Transverse colon (tissue), 4 donors: ENCODE measurements at regions not wholly inside any gene's neighbourhood (a gene's known extent, or its start where the extent isn't known, plus 50 kb on each side); places are given as distances from the start of the nearest gene placed in this dataset.
A peak's percentile ranks its signal among the peaks of the same experiment; 100 is the strongest.

ENCODE experiments used
- DNase-seq: peaks from one replicate; pipeline ENCODE4 v3.0.0-alpha.2; 2019
- H3K27ac ChIP-seq, 4 donors: fragments of 200-600 bp; sonication (generic); 2 replicates each; pipeline ENCODE4 v1.5.1; 2016 to 2018; ENCODE audit warnings: inconsistent platforms in 4 of 4
- H3K27me3 ChIP-seq: fragments of 200-600 bp; sonication (generic); 2 replicates; pipeline ENCODE4 v1.5.1; 2017; ENCODE audit warnings: inconsistent platforms
- H3K36me3 ChIP-seq, 4 donors: fragments of 200-600 bp; sonication (generic); 2 replicates each; pipeline ENCODE4 v1.5.1; 2017 to 2019; ENCODE audit warnings: inconsistent platforms in 4 of 4
- H3K4me1 ChIP-seq, 4 donors: fragments of 200-600 bp; sonication (generic); 2 replicates each; pipeline ENCODE4 v1.5.1; 2017 to 2020; ENCODE audit warnings: inconsistent platforms in 4 of 4
- H3K4me3 ChIP-seq, 4 donors: fragments of 200-600 bp; sonication (generic); 1 replicate in 1 of 4; 2 replicates in 3 of 4; pipeline versions ENCODE4 v1.5.1 to v1.6.1; 2017 to 2019; ENCODE audit warnings: inconsistent platforms in 4 of 4
- H3K9me3 ChIP-seq, 2 donors: fragments of 200-600 bp; sonication (generic); 2 replicates each; pipeline ENCODE4 v1.5.1; 2017 to 2019; ENCODE audit warnings: inconsistent platforms in 2 of 2
- EP300 ChIP-seq: sonication (generic); formaldehyde crosslinking; IDR thresholded peaks from one replicate; pipeline ENCODE4 v1.6.1; 2017; ENCODE audit warnings: antibody characterized with exemption, low read depth
- POLR2A ChIP-seq: fragments of 450-650 bp; IDR thresholded peaks from one replicate; pipeline ENCODE4 v1.6.1; 2016; ENCODE audit warnings: antibody characterized with exemption, mild to moderate bottlenecking, moderate library complexity
- POLR2AphosphoS5 ChIP-seq, 3 donors: sonication (generic); formaldehyde crosslinking; IDR thresholded peaks; one replicate each; pipeline ENCODE4 v1.6.1; 2016; ENCODE audit warnings: antibody characterized with exemption in 3 of 3
- WGBS, 2 donors: methylation state at CpG; one replicate each; pipeline ENCODE4 v1.1.5; 2018; ENCODE audit warnings: low coverage in 1 of 2; 5-methylcytosine and 5-hydroxymethylcytosine counted together
- in situ Hi-C, 4 donors: fragments of 200-750 bp; cut with MboI; loops; one replicate each; pipeline versions ENCODE4 v1.15.0 to v1.15.1; 2017; ENCODE audit warnings: low sequenced_read_pairs in 3 of 4, low pct_ligation_motif_present in 1 of 4, low pct_unique_long_range_greater_than_20kb in 1 of 4
- intact Hi-C: fragments of 100-400 bp; cut with DNase I; formaldehyde crosslinking; loops from one replicate; pipeline ENCODE4 v1.15.1; 2023; ENCODE audit warnings: low total_unique reads
- TF ChIP-seq, protein P1 (sequence below), 5 experiments: fragments of 200-600 bp in 3 of 5; fragments of 450-650 bp in 2 of 5; sonication (generic) in 3 of 5; IDR thresholded peaks; 1 replicate in 2 of 5; 2 replicates in 3 of 5; pipeline ENCODE4 v1.5.1; 2016 to 2017; ENCODE audit warnings: antibody characterized with exemption in 5 of 5, inconsistent platforms in 3 of 5, mild to moderate bottlenecking in 2 of 5, moderate library complexity in 1 of 5

DNA sequence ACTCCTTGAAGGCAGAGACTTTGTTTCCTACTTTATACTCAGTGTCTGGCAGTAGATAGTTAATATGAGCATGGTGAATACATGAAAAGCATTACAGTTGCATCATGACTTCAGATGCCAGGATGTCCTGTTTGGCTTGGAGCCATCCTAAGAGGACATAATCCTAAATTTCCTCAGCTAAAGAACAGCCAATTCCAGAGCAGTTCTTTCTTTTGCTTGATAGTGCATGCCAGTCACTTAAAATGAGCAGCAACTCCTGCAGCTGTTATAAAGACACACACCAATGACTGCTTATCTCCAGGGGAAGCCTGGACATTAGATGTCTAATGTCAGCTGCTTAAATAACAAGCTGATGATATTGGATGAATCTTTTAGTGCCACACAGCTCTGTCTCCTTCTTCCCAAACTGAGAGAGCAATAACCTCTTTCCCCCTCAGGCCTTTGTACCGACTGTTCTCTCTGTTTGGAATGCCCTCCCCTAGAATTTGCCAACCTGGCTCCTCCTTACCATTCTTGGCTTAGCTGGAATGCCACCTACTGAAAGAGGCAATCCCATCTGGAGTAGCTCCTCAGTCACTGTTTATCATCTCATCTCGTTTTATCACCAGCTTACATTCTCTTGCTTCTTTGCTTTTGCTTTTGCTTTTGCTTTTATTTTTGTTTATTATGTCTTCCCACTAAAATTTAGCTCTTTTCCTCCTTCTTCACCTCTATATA, 100.8 kb upstream of the USP38 start:
- no peak for DNase-seq
- in situ Hi-C loops = no loop called here

DNA sequence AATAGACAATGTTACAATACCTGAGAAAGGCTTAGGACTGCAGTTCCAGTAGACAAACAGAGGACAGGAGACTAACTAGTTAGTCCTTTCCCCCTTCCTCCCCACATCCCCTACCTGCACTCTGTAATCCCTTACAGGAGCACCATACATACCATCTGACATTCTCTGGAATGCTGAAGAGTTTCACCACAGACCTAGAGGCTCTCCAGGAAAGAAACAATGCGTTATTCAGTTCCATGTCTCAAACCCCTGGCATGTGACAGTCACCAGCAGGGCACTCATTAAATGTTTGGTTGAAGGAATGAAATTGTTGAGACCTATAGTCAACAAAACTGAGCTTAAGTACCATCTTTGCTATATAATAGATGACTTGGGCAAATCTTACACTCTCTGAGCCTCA, 100.2 kb upstream of the USP38 start:
- TF ChIP-seq POLR2A (no peak), EP300 (no peak), POLR2AphosphoS5 (IDR thresholded peaks at IDR 0.05) (no peak)
- TF ChIP-seq, protein P1, sequence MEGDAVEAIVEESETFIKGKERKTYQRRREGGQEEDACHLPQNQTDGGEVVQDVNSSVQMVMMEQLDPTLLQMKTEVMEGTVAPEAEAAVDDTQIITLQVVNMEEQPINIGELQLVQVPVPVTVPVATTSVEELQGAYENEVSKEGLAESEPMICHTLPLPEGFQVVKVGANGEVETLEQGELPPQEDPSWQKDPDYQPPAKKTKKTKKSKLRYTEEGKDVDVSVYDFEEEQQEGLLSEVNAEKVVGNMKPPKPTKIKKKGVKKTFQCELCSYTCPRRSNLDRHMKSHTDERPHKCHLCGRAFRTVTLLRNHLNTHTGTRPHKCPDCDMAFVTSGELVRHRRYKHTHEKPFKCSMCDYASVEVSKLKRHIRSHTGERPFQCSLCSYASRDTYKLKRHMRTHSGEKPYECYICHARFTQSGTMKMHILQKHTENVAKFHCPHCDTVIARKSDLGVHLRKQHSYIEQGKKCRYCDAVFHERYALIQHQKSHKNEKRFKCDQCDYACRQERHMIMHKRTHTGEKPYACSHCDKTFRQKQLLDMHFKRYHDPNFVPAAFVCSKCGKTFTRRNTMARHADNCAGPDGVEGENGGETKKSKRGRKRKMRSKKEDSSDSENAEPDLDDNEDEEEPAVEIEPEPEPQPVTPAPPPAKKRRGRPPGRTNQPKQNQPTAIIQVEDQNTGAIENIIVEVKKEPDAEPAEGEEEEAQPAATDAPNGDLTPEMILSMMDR (IDR thresholded peaks at IDR 0.05) = no peak
- in situ Hi-C loops = no loop called here
- no peak for DNase-seq
- WGBS, 2 donors = 71 to 85% methylated on average over 1 of the region's 1 CpG
- no peaks in the 10 kb centered on the region for H3K27me3 ChIP-seq
- H3K27ac ChIP-seq = peak overlapping the region; percentile 43 to 63 (median 58)
- intact Hi-C loops = no loop called here
- H3K9me3 ChIP-seq = no peaks in the 10 kb centered on the region
- H3K4me1 ChIP-seq = peaks cover 4 to 41% (median 18%) of the 10 kb centered on the region in 4 donors
- no peaks in the 10 kb centered on the region for H3K36me3 ChIP-seq
- no peak overlapping the region for H3K4me3 ChIP-seq

More for the DNA sequence above, 100.8 kb upstream of the USP38 start:
- intact Hi-C loops = no loop called here
- H3K4me3 ChIP-seq = no peak overlapping the region
- no peaks in the 10 kb centered on the region for H3K27me3 ChIP-seq
- H3K36me3 ChIP-seq = no peaks in the 10 kb centered on the region
- no peaks in the 10 kb centered on the region for H3K9me3 ChIP-seq
- peaks cover 4 to 41% (median 18%) of the 10 kb centered on the region in 4 donors for H3K4me1 ChIP-seq
- 19 to 22% methylated on average over 2 of the region's 2 CpGs for WGBS, 2 donors
- H3K27ac ChIP-seq = peak overlapping the region; percentile 43 to 63 (median 58)
- TF ChIP-seq EP300 (no peak), POLR2A (no peak)
- TF ChIP-seq, protein P1 (IDR thresholded peaks at IDR 0.05) = no peak

DNA sequence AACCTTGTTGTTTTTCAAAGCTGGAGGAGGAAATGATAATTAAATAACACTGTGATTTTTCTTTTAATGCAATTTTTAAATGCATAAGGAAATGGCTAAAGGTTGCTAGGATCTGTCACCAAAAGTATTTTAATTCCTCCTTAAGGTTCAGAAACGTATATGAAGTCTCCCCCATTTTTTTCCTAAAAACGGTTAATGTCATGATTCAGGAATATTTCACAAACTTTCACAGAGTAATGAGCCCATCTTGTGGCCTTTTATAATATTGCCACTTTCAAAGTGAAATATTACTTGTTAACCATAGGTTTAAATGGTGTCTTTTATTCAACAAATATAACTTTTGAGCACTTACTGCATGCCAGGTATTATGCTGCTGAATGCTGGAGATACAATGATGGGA, 99.5 kb upstream of the USP38 start:
- H3K9me3 ChIP-seq = no peaks in the 10 kb centered on the region
- intact Hi-C loops (no loop called here), in situ Hi-C loops (no loop called here)
- 5 to 8% methylated on average over 2 of the region's 2 CpGs for WGBS, 2 donors
- H3K36me3 ChIP-seq = no peaks in the 10 kb centered on the region
- peak overlapping the region; percentile 43 to 63 (median 58) for H3K27ac ChIP-seq
- H3K4me1 ChIP-seq = peaks cover 4 to 41% (median 18%) of the 10 kb centered on the region in 4 donors
- no peak for DNase-seq
- H3K4me3 ChIP-seq = no peak overlapping the region
- no peak for TF ChIP-seq EP300
- no peak for TF ChIP-seq POLR2A
- TF ChIP-seq, protein P1 (IDR thresholded peaks at IDR 0.05) = peak; percentile 24 to 55 (median 37)
- no peak for TF ChIP-seq POLR2AphosphoS5 (IDR thresholded peaks at IDR 0.05)
- H3K27me3 ChIP-seq = no peaks in the 10 kb centered on the region

DNA sequence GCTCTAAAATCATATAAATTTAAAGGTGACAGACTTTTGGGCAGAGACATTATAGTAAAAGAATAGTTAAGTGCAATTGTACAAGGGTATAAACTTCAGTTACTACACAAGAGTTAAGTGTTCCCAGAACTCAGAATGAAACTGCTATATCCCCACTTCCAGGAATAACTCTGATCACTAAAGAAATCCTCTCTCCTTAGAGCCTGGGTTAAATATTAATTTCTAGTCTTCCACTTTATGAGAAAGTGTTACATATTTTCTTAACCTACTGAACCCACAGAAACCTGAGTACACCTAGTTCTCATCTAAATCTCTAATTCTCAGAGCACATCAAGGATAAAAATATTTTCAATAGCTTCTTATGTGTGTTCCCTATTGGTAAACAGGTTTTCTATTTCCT, 99.1 kb upstream of the USP38 start:
- Histone ChIP-seq H3K9me3 (no peaks in the 10 kb centered on the region), H3K4me1 (peaks cover 4 to 41% (median 18%) of the 10 kb centered on the region in 4 donors), H3K36me3 (no peaks in the 10 kb centered on the region), H3K27me3 (no peaks in the 10 kb centered on the region), H3K27ac (peak overlapping the region; percentile 43 to 63 (median 58)), H3K4me3 (no peak overlapping the region)
- TF ChIP-seq POLR2A (no peak), EP300 (no peak), POLR2AphosphoS5 (IDR thresholded peaks at IDR 0.05) (no peak)
- TF ChIP-seq, protein P1 (IDR thresholded peaks at IDR 0.05) = no peak
- intact Hi-C loops (no loop called here), in situ Hi-C loops (no loop called here)
- DNase-seq = no peak
